WTC11 (cell line): ENCODE measurements at regions not wholly inside any gene's neighbourhood (a gene's known extent, or its start where the extent isn't known, plus 50 kb on each side); places are given as distances from the start of the nearest gene placed in this dataset.

Source experiments
- ATAC-seq: fragments of 200-7000 bp; cut with Tn5 transposase; 2 replicates; pipeline ENCODE4 v1.10.0; 2021; ENCODE audit warnings: mild to moderate bottlenecking, moderate library complexity
- CTCF ChIA-PET: fragments of 300-600 bp; sonication (Branson Sonifier 250); formaldehyde crosslinking; loops from one replicate; lab custom pipeline; 2021; ENCODE audit warnings: antibody characterized with exemption; lab: Charles Lee
- POLR2A ChIA-PET: fragments of 350-600 bp; sonication (Branson Sonifier 250); formaldehyde crosslinking; loops from one replicate; lab custom pipeline; 2021; ENCODE audit warnings: antibody characterized with exemption; lab: Charles Lee
- DNase-seq: peaks from one replicate; pipeline ENCODE4 v3.0.0; 2021; ENCODE audit warnings: low spot score
- H3K27ac Mint-ChIP-seq: 2 replicates; pipeline ENCODE4 v1.8.0; 2021; ENCODE audit warnings: mixed read lengths
- H3K27me3 Mint-ChIP-seq: 2 replicates; pipeline ENCODE4 v1.8.0; 2021; ENCODE audit warnings: low read depth, mild to moderate bottlenecking, moderate library complexity, mixed read lengths
- H3K36me3 Mint-ChIP-seq: 2 replicates; pipeline ENCODE4 v1.8.0; 2021; ENCODE audit warnings: mixed read lengths
- H3K4me1 Mint-ChIP-seq: 2 replicates; pipeline ENCODE4 v1.8.0; 2022; ENCODE audit warnings: mixed read lengths
- H3K4me3 Mint-ChIP-seq: 2 replicates; pipeline ENCODE4 v1.8.0; 2021; ENCODE audit warnings: mild to moderate bottlenecking, moderate library complexity, mixed read lengths
- H3K9me3 Mint-ChIP-seq: 2 replicates; pipeline ENCODE4 v1.8.0; 2021; ENCODE audit warnings: mixed read lengths
- AFF4 ChIP-seq: sonication (generic); formaldehyde crosslinking; IDR thresholded peaks from 2 replicates; pipeline ENCODE4 v1.8.1; 2023; ENCODE audit warnings: mild to moderate bottlenecking, missing genetic modification reagents, borderline replicate concordance
- ATF2 ChIP-seq: sonication (generic); formaldehyde crosslinking; IDR thresholded peaks from 2 replicates; pipeline ENCODE4 v1.8.1; 2022; ENCODE audit warnings: low read depth, missing genetic modification reagents, borderline replicate concordance
- CTCF ChIP-seq: fragments of 200-600 bp; IDR thresholded peaks from 2 replicates; pipeline ENCODE4 v1.8.0; 2022; ENCODE audit warnings: antibody characterized with exemption
- ERG ChIP-seq: fragments of 250-450 bp; sonication (Bioruptor Pico); IDR thresholded peaks from 2 replicates; pipeline ENCODE4 v1.8.0; 2021; ENCODE audit warnings: mild to moderate bottlenecking
- ETV6 ChIP-seq: sonication (generic); formaldehyde crosslinking; IDR thresholded peaks from 2 replicates; pipeline ENCODE4 v1.8.1; 2022; ENCODE audit warnings: mild to moderate bottlenecking, missing genetic modification reagents
- GABPB1 ChIP-seq: sonication (generic); formaldehyde crosslinking; IDR thresholded peaks from 2 replicates; pipeline ENCODE4 v1.8.1; 2023; ENCODE audit warnings: mild to moderate bottlenecking, missing genetic modification reagents
- IRF2 ChIP-seq: sonication (generic); formaldehyde crosslinking; IDR thresholded peaks from 2 replicates; pipeline ENCODE4 v1.8.0; 2022; ENCODE audit warnings: low read depth, missing genetic modification reagents, borderline replicate concordance
- KAT7 ChIP-seq: sonication (generic); formaldehyde crosslinking; IDR thresholded peaks from 2 replicates; pipeline ENCODE4 v1.8.1; 2023; ENCODE audit warnings: missing genetic modification reagents, mild to moderate bottlenecking, borderline replicate concordance
- MAX ChIP-seq: sonication (generic); formaldehyde crosslinking; IDR thresholded peaks from 2 replicates; pipeline ENCODE4 v1.8.0; 2022; ENCODE audit warnings: mild to moderate bottlenecking, missing genetic modification reagents
- MYBL2 ChIP-seq: sonication (generic); formaldehyde crosslinking; IDR thresholded peaks from 2 replicates; pipeline ENCODE4 v1.8.1; 2023; ENCODE audit warnings: mild to moderate bottlenecking, moderate library complexity, missing genetic modification reagents
- NFATC4 ChIP-seq: fragments of 250-450 bp; sonication (Bioruptor Pico); IDR thresholded peaks from 2 replicates; pipeline ENCODE4 v1.9.0; 2021; ENCODE audit warnings: mild to moderate bottlenecking
- STAT6 ChIP-seq: sonication (generic); formaldehyde crosslinking; conservative IDR thresholded peaks from 2 replicates; pipeline ENCODE4 v1.8.1; 2023; ENCODE audit warnings: mild to moderate bottlenecking, low read depth, missing genetic modification reagents, moderate library complexity
- TEAD4 ChIP-seq: sonication (generic); formaldehyde crosslinking; IDR thresholded peaks from 2 replicates; pipeline ENCODE4 v1.8.0; 2022; ENCODE audit warnings: mild to moderate bottlenecking, missing genetic modification reagents
- ZBTB21 ChIP-seq: sonication (generic); formaldehyde crosslinking; IDR thresholded peaks from 2 replicates; pipeline ENCODE4 v1.8.1; 2023; ENCODE audit warnings: mild to moderate bottlenecking, missing genetic modification reagents, borderline replicate concordance
- ZNF263 ChIP-seq: sonication (generic); formaldehyde crosslinking; IDR thresholded peaks from 2 replicates; pipeline ENCODE4 v1.8.1; 2022; ENCODE audit warnings: low read depth, mild to moderate bottlenecking, moderate library complexity, missing genetic modification reagents
- ZNF416 ChIP-seq: fragments of 250-450 bp; sonication (Bioruptor Pico); IDR thresholded peaks from 2 replicates; pipeline ENCODE4 v1.9.0; 2021; ENCODE audit warnings: mild to moderate bottlenecking, inconsistent platforms
- ZNF425 ChIP-seq: fragments of 250-450 bp; sonication (Bioruptor Pico); conservative IDR thresholded peaks from 2 replicates; pipeline ENCODE4 v1.9.0; 2021; ENCODE audit warnings: mild to moderate bottlenecking
- ZNF512 ChIP-seq: sonication (generic); formaldehyde crosslinking; IDR thresholded peaks from 2 replicates; pipeline ENCODE4 v1.8.1; 2022; ENCODE audit warnings: missing genetic modification reagents, borderline replicate concordance

- Mint-ChIP-seq H3K36me3 (no peaks in the 10 kb centered on the region), H3K27me3 (no peaks in the 10 kb centered on the region; the same call in 1 of the 2 replicates), H3K27ac (no peak overlapping the region), H3K4me1 (peaks cover 2% of the 10 kb centered on the region), H3K9me3 (no peaks in the 10 kb centered on the region), H3K4me3 (no peak overlapping the region)
- no peak for TF ChIP-seq ZNF416 (CRISPR knock-in tag)
- no peak for TF ChIP-seq ERG (CRISPR knock-in tag)
- no peak for TF ChIP-seq GABPB1 (CRISPR knock-in tag)
- no peak for TF ChIP-seq MYBL2 (CRISPR knock-in tag)
- TF ChIP-seq ZNF263 (CRISPR knock-in tag) = no peak
- TF ChIP-seq ZNF425 (CRISPR knock-in tag) = no peak
- no peak for TF ChIP-seq ZNF512 (CRISPR knock-in tag)
- no peak for TF ChIP-seq NFATC4 (CRISPR knock-in tag)
- TF ChIP-seq MAX (CRISPR knock-in tag) = no peak
- TF ChIP-seq STAT6 (CRISPR knock-in tag) = no peak
- TF ChIP-seq TEAD4 (CRISPR knock-in tag) = no peak
- TF ChIP-seq KAT7 = no peak
- no peak for TF ChIP-seq ZBTB21
- no peak for TF ChIP-seq IRF2 (CRISPR knock-in tag)
- TF ChIP-seq CTCF = no peak
- no peak for TF ChIP-seq AFF4 (CRISPR knock-in tag)
- TF ChIP-seq ATF2 = no peak
- TF ChIP-seq ETV6 = no peak
- ChIA-PET POLR2A (no interaction called here), CTCF (interaction anchor here (1.3 kb wide), 1 partner anchor 30 kb away, joined by 4 read pairs; no protein-coding TSS in a partner anchor)
- ATAC-seq (no peak), DNase-seq (no peak)
These were observed 135.9 kb downstream of the PAH start for GRCh38 chr12:102781117-102781516.
